Suppressor macrophage (primary cell): ENCODE measurements at regions not wholly inside any gene's neighbourhood (a gene's known extent, or its start where the extent isn't known, plus 50 kb on each side); places are given as distances from the start of the nearest gene placed in this dataset.

Experiments
- DNase-seq, 4 experiments: peaks; one replicate each; pipeline ENCODE4 v3.0.0-alpha.2; 2020 to 2022

DNA sequence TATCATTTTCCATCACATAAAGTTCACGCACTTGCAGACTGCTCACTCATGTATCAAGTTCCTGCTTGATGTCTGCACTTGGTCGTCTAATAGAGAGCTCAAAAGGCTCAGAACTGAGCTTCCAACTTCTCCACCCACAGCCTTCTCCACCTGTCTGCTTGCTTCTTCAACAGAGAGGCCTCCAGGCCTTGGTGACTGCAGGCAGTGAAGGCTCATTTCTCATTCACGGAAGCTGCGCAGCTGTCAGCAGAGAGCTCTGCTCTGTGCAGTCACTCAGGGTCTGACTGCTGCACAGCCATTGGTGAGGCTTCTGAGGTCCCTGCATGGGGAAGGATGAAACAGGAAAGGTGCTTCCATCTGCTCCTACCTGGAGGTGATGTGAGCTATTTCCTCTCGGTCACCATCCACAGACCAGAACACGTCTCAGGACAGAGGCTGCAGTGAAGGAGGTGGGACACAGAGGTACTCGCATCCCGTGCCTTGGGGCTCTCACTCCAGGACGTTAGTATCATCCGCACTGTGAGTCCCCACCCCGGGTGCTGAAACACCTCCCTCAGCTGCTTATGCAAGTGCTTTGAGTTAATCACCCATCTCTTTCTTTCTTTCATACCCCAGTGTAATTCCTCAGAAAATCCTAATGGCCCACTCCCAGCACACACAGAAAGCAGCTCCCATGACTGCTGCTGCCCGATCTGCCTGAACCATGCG lies 126.2 kb downstream of the TMEM18 start:
- no peak for DNase-seq

GRCh38 chr2:545711-546650 lies 131.2 kb downstream of the TMEM18 start:
- no peak for DNase-seq

DNA sequence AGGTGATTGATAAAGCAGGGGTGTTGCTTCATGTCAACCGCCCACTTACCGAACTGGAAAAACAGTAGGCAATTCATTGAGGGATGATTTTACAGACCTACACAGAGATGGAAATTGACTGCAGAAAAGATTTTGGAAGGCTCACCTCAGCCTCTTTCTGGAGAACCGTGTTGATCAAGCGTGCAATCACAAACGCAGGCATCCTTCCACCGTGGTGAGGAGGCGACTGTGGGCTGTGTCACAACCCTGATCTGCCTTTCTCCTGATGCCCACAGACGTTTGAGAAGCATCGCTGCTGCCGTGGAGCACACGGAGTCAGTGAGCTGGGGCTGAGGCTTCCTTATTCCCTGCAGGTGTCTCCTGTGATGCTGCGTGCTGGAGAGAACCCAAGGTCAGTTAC lies 132.0 kb downstream of the TMEM18 start:
- no peak for DNase-seq

DNA sequence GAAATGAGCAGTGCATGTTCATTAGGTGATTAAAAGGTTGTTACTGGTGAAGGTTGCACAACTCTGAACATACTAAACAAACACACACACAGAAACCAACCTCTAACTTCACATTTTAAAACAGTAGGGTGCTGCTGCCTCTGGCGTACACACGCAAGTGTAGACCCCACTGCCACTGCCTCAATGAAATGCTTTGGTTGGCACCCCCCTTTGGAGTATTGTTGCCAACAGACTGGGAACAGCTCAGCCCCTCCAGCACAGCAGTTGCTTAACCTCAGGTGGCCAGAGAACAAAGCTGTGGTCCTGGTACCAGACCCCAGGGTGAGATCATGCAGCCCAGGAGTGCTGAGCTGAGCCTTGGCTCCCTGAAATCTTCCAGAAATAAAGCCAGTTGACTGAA lies 138.6 kb downstream of the TMEM18 start:
- DNase-seq: no peak

DNA sequence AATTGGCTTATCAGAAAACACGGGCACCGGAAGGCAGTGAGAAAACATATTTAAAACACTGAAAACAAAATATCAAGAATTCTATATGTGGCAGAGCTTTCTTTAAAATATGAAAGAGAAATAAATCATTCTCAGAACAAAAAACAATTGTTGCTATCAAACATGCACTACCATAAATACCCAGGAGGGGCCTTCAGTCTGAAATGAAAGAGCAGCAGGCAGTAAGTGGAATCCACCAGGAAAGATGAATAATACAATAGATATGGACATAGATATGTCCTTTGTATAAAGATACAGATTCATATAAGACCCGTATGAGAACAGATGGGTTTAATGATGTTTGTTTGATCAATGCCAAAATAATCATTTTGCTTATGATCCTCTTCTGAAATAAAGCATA lies 142.0 kb downstream of the TMEM18 start:
- no peak for DNase-seq

DNA sequence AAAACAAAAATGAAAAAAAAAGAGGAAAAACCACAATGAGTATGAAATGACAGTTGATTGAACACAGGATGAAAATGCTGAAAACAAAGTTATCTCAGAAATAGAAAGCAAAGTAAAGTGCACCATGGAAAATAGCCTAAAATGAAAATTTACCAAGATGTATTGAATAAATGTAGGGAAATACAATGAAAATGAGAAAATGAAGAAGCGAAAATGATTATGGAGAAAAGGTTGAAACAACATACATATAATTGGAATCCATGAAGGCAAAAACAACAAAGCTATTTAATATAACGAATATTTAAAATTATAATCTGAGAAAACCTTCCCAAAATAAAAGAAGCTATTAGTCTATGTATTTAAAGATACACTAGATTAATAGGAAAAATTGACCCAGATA lies 147.4 kb downstream of the TMEM18 start:
- no peak for DNase-seq

- DNase-seq: peak in 2 of 4 experiments; percentile 5 to 10
Observed at GRCh38 chr2:529424-529823, 147.8 kb downstream of the TMEM18 start.

GRCh38 chr2:527581-527980 lies 149.6 kb downstream of the TMEM18 start:
- DNase-seq: no peak

DNA sequence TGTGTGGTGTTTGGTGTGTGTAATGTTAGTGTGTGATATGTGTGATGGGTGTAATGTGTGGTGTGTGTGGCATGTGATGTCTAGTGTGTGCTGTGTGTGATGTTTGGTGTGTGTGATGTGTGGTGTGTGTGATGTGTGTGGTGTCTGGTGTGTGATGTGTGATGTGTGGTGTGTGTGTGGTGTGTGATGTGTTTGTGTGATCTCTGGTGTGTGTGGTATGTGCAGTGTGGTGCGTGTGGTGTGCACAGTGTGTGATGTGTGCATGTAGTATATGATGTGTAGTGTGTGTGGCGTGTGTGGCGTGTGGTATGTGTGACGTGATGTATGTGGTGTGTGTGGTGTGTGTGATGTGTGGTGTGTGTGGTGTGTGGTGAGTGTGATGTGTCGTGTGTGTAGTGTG lies 150.3 kb downstream of the TMEM18 start:
- no peak for DNase-seq

DNA sequence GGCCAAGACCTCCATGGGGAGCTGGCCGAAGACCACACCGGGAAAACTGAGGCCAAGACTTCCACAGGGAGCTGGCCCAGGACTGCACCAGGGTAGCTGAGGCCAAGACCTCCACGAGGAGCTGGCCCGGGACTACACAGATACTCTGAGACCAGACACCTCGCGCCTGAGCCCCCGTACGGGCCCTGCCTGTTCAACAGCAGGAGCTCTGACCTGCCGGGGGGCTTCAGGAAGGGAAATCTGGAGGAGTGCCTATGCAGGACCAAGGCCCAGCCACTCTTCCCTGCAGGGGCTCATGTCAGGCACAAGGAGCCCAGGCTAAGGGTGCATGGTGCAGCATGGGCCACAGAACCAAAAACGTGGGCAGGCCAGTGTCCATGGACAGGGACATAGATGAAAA lies 151.6 kb downstream of the TMEM18 start:
- DNase-seq: no peak

- DNase-seq: no peak
Observed at GRCh38 chr2:525021-525420, 152.2 kb downstream of the TMEM18 start.

- DNase-seq: no peak
Observed at GRCh38 chr2:524442-524841, 152.8 kb downstream of the TMEM18 start.

GRCh38 chr2:523698-524270 lies 153.4 kb downstream of the TMEM18 start:
- no peak for DNase-seq

DNA sequence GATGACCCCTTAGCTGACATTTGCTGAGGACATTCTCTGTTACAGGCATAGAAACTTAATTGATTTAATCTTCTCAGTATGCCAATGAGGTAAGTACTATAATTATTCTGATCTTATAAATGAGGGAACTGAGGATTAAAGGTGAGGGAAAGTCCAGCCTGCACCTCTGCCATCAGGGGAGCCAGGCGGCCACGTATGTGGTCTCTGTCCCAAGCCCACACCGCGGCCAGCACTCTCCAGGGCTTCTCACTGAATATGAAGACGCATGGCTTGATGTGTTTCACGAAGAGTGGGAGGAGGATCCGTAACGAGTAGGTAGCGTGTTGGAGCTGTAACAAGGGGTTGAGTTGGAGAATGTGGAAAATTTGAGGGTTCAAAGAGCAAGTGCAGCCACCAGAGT lies 154.4 kb downstream of the TMEM18 start:
- DNase-seq: no peak

DNA sequence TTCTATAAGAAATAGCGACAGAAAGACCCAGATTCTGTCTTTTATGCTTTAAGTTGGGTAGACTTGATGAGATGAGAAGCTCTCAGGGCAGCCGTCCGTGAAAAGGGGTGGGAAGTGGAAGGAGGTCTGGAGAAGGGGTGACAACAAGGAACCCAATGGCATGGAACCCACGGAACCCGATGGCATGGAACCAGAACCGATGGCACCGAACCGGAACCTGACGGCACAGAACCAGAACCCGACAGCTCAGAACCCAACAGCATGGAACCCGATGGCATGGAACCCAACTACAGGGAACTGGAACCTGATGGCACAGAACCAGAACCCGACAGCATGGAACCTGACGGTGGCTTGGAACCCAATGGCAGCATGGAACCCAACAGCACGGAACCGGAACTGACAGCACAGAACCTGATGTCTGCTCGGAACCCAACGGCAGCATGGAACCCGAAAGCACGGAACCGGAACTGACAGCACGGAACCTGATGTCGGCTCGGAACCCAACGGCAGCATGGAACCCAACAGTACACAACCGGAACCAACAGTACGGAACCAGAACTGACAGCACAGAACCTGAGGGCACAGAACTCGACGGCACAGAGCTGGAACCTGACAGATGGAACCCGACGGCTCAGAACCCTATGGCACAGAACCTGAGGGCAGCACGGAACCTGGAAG lies 155.2 kb downstream of the TMEM18 start:
- no peak for DNase-seq

DNA sequence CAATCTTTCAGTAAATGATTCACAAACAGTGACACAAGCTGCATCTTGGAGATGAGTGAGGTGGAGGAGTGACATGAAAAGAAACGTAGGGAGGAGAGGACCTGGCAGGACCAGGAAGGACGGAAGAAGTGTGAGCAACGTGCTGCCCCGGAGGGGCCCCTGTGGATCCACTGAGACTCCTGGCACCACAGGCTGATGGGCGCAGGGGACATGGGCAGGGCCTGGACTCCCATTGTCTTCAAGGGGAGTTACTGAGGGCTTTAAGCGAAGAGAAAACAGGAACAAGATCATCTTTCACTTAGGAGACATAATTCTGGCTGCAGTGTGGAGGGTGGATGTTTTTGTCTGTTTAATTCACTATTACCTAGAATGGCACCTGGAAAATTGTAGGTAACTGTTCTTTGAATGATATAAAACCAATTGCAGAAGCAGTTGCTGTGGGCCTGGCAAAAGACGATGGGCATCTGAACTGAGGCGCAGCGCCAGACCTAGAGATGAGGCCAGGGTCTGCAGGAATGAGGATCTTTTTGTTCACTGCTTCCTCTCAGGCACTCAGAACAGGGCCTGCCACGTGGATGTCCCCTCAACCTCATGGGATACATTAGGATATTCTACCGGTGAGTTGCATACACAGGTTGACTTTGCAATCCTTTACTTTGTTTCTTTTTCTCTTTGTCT lies 156.4 kb downstream of the TMEM18 start:
- DNase-seq: no peak

GRCh38 chr2:516944-517343 lies 160.3 kb downstream of the TMEM18 start:
- DNase-seq: no peak

DNA sequence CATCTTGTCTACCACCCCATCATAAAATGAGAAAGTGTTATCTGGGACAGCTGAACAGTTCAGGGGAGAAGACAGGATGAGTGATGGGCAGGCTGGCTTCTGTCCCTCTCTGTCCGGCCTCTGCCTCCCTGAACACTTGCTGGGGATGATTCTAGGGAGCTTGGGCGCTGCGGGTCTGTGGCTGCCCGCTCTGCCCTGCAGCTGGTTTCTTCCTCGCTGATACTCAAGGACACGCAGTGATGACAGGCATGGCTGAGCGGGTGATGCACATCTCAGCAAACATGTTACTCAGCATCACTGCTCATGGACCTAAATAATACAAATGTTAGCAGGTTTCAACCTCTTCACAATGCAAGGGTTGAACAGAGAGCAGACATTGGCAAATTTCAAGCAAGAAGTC lies 161.1 kb downstream of the TMEM18 start:
- DNase-seq: no peak

- DNase-seq: no peak
Observed at GRCh38 chr2:515441-516127, 161.6 kb downstream of the TMEM18 start.

GRCh38 chr2:513981-514706 lies 163.1 kb downstream of the TMEM18 start:
- no peak for DNase-seq

- no peak for DNase-seq
Observed at GRCh38 chr2:510839-511238, 166.4 kb downstream of the TMEM18 start.
